Thyroid gland (tissue), 4 donors: ENCODE measurements at regions not wholly inside any gene's neighbourhood (a gene's known extent, or its start where the extent isn't known, plus 50 kb on each side); places are given as distances from the start of the nearest gene placed in this dataset.

ENCODE experiments used
- DNase-seq, 2 donors: peaks; one replicate each; pipeline ENCODE4 v3.0.0-alpha.2; 2019
- H3K27ac ChIP-seq, 3 donors: fragments of 200-600 bp; sonication (generic); 1 replicate in 2 of 3; 2 replicates in 1 of 3; pipeline ENCODE4 v1.5.1; 2016 to 2019; ENCODE audit warnings: mild to moderate bottlenecking in 1 of 3, moderate library complexity in 1 of 3
- H3K27me3 ChIP-seq: fragments of 200-600 bp; sonication (generic); one replicate; pipeline ENCODE4 v1.5.1; 2019
- H3K36me3 ChIP-seq, 2 donors: fragments of 200-600 bp; sonication (generic); one replicate each; pipeline ENCODE4 v1.5.1; 2016 to 2019
- H3K4me1 ChIP-seq, 2 donors: fragments of 200-600 bp; sonication (generic); one replicate each; pipeline ENCODE4 v1.5.1; 2017 to 2019
- H3K4me3 ChIP-seq, 3 donors: fragments of 200-600 bp; sonication (generic); replicated peaks in 1 of 3; 1 replicate in 2 of 3; 2 replicates in 1 of 3; pipeline ENCODE4 v1.5.1; 2016; ENCODE audit warnings: mild to moderate bottlenecking in 1 of 3
- H3K9me3 ChIP-seq: fragments of 200-600 bp; sonication (generic); one replicate; pipeline ENCODE4 v1.5.1; 2017
- POLR2A ChIP-seq, 2 donors: fragments of 450-650 bp; IDR thresholded peaks; one replicate each; pipeline ENCODE4 v1.6.1; 2017; ENCODE audit warnings: antibody characterized with exemption in 2 of 2, mild to moderate bottlenecking in 2 of 2, moderate library complexity in 1 of 2
- WGBS, 2 donors: methylation state at CpG; one replicate each; pipeline ENCODE4 v1.1.5; 2017; 5-methylcytosine and 5-hydroxymethylcytosine counted together
- intact Hi-C: fragments of 100-400 bp; cut with DNase I; formaldehyde crosslinking; loops from one replicate; pipeline ENCODE4 v1.15.1; 2023
- TF ChIP-seq, protein P1 (sequence below), 6 experiments: fragments of 200-600 bp in 3 of 6; fragments of 450-650 bp in 3 of 6; sonication (generic) in 3 of 6; IDR thresholded peaks; one replicate each; pipeline ENCODE4 v1.5.1; 2016 to 2019; ENCODE audit warnings: antibody characterized with exemption in 6 of 6, mild to moderate bottlenecking in 2 of 6, inconsistent platforms in 1 of 6, moderate library complexity in 1 of 6

DNA sequence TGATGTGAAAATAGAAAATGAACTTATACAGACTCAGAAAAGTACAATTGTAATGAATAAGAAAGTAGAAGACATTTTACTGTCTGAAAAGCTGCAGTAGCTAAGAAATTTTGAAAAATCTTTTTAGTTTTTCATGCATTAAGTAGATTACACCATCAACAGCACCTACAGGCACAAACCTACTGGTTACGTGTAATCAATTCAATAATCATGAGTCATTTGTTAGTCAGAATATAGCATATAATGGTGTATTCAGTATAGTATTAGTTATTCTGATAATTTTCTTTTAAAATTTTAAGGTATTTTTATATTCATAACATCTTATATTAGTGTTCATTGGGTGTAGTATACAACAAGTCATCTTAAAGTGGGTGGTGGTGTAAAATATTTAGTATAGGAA lies 550.5 kb upstream of the GBE1 start:
- H3K4me1 ChIP-seq: no peaks in the 10 kb centered on the region
- intact Hi-C loops: no loop called here
- no peak overlapping the region for H3K4me3 ChIP-seq
- no peaks in the 10 kb centered on the region for H3K9me3 ChIP-seq
- TF ChIP-seq, protein P1, sequence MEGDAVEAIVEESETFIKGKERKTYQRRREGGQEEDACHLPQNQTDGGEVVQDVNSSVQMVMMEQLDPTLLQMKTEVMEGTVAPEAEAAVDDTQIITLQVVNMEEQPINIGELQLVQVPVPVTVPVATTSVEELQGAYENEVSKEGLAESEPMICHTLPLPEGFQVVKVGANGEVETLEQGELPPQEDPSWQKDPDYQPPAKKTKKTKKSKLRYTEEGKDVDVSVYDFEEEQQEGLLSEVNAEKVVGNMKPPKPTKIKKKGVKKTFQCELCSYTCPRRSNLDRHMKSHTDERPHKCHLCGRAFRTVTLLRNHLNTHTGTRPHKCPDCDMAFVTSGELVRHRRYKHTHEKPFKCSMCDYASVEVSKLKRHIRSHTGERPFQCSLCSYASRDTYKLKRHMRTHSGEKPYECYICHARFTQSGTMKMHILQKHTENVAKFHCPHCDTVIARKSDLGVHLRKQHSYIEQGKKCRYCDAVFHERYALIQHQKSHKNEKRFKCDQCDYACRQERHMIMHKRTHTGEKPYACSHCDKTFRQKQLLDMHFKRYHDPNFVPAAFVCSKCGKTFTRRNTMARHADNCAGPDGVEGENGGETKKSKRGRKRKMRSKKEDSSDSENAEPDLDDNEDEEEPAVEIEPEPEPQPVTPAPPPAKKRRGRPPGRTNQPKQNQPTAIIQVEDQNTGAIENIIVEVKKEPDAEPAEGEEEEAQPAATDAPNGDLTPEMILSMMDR (IDR thresholded peaks at IDR 0.05): no peak
- TF ChIP-seq POLR2A (IDR thresholded peaks at IDR 0.05): no peak
- DNase-seq: no peak
- no peaks in the 10 kb centered on the region for H3K36me3 ChIP-seq
- no peaks in the 10 kb centered on the region for H3K27me3 ChIP-seq
- 94 to 99% methylated on average over 1 of the region's 1 CpG for WGBS, 2 donors
- no peak overlapping the region for H3K27ac ChIP-seq

DNA sequence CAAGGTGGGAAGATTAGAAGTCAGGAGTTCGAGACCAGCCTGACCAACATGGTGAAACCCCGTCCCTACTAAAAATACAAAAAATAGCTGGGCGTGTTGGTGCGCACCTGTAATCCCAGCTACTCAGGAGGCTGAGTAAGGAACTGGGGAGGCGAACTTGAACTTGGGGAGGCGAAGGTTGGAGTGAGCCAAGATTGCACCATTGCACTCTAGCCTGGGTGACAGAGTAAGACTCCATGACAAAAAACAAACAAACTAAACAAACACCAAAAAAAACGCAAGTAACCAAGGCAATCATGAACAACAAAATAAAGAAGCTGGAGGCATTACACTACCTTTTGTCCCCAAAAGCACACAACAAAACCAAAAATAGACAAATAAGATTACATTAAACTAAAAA lies 547.3 kb upstream of the GBE1 start:
- intact Hi-C loops: no loop called here

DNA sequence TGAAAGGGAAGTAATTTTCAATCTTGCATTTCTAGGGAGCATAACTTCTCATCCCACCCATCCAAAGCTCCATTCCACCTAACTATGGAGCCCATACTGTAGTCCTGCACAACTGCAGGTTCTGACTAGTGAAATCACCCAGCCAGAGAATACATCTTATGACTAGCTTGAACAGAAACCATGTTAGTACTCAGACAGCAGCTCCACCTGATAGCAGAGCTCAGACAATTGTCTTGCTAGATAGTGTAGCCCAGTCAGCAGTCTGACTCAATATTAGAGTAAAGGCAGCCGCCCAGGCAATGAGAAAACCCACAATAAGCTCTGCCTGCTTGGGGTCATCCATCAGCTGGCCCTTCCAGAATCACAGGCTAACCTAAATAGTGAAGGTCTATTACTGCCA lies 544.7 kb upstream of the GBE1 start:
- no peaks in the 10 kb centered on the region for H3K9me3 ChIP-seq
- H3K27ac ChIP-seq: no peak overlapping the region
- DNase-seq: no peak
- TF ChIP-seq, protein P1 (IDR thresholded peaks at IDR 0.05): no peak
- TF ChIP-seq POLR2A (IDR thresholded peaks at IDR 0.05): no peak
- H3K36me3 ChIP-seq: no peaks in the 10 kb centered on the region
- H3K4me3 ChIP-seq: no peak overlapping the region
- H3K4me1 ChIP-seq: no peaks in the 10 kb centered on the region
- intact Hi-C loops: no loop called here
- 100% methylated on average over 1 of the region's 1 CpG for WGBS, 2 donors
- no peaks in the 10 kb centered on the region for H3K27me3 ChIP-seq

More for the DNA sequence above, 547.3 kb upstream of the GBE1 start:
- no peak overlapping the region for H3K27ac ChIP-seq
- no peak for TF ChIP-seq POLR2A (IDR thresholded peaks at IDR 0.05)
- TF ChIP-seq, protein P1 (IDR thresholded peaks at IDR 0.05): no peak
- 89 to 90% methylated on average over 7 of the region's 7 CpGs for WGBS, 2 donors
- H3K36me3 ChIP-seq: no peaks in the 10 kb centered on the region
- H3K4me1 ChIP-seq: no peaks in the 10 kb centered on the region
- H3K9me3 ChIP-seq: no peaks in the 10 kb centered on the region
- no peak overlapping the region for H3K4me3 ChIP-seq
- no peak for DNase-seq
- H3K27me3 ChIP-seq: no peaks in the 10 kb centered on the region

DNA sequence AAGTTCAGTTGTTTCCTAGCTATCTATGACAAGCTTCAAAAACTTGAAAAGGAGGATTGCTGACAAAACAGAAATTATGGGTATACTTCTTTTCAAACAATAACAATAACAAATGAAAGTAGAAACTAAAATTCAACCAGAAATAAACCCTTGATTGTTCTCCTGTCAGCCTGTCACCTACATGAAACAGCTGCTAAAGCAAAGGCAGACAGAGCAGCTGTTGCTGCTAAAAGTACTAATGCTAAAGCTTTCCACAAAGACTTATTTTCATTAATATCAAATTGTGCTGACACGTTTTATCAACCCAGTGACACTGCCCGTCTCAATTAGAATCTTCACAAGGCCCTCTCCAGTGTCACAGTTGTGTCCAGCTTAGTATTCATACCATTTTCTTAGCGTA lies 533.2 kb upstream of the GBE1 start:
- H3K27ac ChIP-seq: no peak overlapping the region
- H3K36me3 ChIP-seq: no peaks in the 10 kb centered on the region
- H3K4me3 ChIP-seq: no peak overlapping the region
- intact Hi-C loops: no loop called here
- 72 to 74% methylated on average over 3 of the region's 3 CpGs for WGBS, 2 donors
- TF ChIP-seq, protein P1 (IDR thresholded peaks at IDR 0.05): no peak
- DNase-seq: no peak
- no peaks in the 10 kb centered on the region for H3K4me1 ChIP-seq
- H3K9me3 ChIP-seq: no peaks in the 10 kb centered on the region
- no peaks in the 10 kb centered on the region for H3K27me3 ChIP-seq

DNA sequence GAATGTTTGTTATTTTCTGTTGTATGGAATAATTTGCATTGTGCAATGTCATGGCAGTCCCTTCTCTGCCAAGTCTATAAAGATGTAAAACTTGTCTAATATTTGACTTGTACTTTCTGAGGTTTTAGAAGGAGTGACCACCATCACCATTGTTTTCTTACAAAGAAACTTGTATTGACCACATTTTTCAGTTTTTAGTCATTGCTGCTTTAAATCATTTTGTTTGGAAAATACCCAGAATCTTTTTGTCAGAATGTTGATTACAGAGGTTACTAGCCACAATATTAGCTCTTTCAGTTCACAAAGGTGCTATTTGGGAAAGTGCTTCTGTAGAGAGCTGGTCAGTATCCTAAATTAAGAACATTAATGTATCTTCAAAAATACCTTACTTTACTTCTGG lies 532.4 kb upstream of the GBE1 start:
- DNase-seq: no peak
- Histone ChIP-seq H3K4me1 (no peaks in the 10 kb centered on the region), H3K9me3 (no peaks in the 10 kb centered on the region), H3K27ac (no peak overlapping the region), H3K4me3 (no peak overlapping the region), H3K27me3 (no peaks in the 10 kb centered on the region), H3K36me3 (no peaks in the 10 kb centered on the region)
- TF ChIP-seq, protein P1 (IDR thresholded peaks at IDR 0.05): no peak
- no peak for TF ChIP-seq POLR2A (IDR thresholded peaks at IDR 0.05)
- intact Hi-C loops: no loop called here
